Lower lobe of right lung (tissue), 2 donors: ENCODE measurements at regions not wholly inside any gene's neighbourhood (a gene's known extent, or its start where the extent isn't known, plus 50 kb on each side); places are given as distances from the start of the nearest gene placed in this dataset.

Experiments used
- ATAC-seq, 2 donors: fragments of 200-7000 bp; cut with Tn5 transposase; one replicate each; pipeline ENCODE4 v1.9.1; 2020 to 2022; ENCODE audit warnings: mild to moderate bottlenecking in 2 of 2, moderate library complexity in 2 of 2
- DNase-seq: peaks from one replicate; pipeline ENCODE4 v3.0.0-alpha.2; 2020
- H3K27ac ChIP-seq: fragments of 200-600 bp; one replicate; pipeline ENCODE4 v1.8.0; 2022
- H3K27me3 ChIP-seq: fragments of 200-600 bp; one replicate; pipeline ENCODE4 v1.8.0; 2022; ENCODE audit warnings: low read depth
- H3K36me3 ChIP-seq: fragments of 200-600 bp; one replicate; pipeline ENCODE4 v1.8.0; 2022; ENCODE audit warnings: mild to moderate bottlenecking
- H3K4me1 ChIP-seq: fragments of 200-600 bp; one replicate; pipeline ENCODE4 v1.8.0; 2022
- H3K4me3 ChIP-seq: fragments of 200-600 bp; one replicate; pipeline ENCODE4 v1.8.0; 2022; ENCODE audit warnings: mild to moderate bottlenecking
- H3K9me3 ChIP-seq: fragments of 200-600 bp; one replicate; pipeline ENCODE4 v1.8.0; 2022
- intact Hi-C: fragments of 100-400 bp; cut with DNase I; formaldehyde crosslinking; loops from one replicate; pipeline ENCODE4 v1.11.0; 2022
- TF ChIP-seq, protein P1 (sequence below): fragments of 200-600 bp; IDR thresholded peaks from one replicate; pipeline ENCODE4 v1.8.0; 2022; ENCODE audit warnings: antibody characterized with exemption, mild to moderate bottlenecking
- donor health status: DM: no; HTN: yes; CAD: no; lungs with severe emphysema.

DNA sequence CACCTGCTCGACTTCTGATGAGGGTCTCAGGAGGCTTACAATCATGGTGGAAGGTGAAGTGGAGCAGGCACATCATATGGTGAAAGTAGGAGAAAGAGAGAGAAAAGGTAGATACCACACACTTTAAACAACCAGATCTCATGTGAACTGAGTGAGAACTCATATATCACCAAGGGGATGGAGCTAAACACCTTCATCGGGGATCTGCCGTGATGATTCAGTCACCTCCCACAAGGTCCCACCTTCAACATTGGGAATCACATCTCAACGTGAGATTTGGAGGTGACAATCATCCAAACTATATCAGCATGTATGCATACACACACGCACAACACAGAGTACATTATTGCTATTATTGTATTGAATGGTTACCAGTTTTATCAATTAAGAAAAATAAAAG, 453.3 kb upstream of the NRSN1 start:
- DNase-seq = no peak
- no peak for ATAC-seq
- no peak overlapping the region for H3K27ac ChIP-seq
- peaks cover 47% of the 10 kb centered on the region for H3K9me3 ChIP-seq
- no peak overlapping the region for H3K4me3 ChIP-seq
- no peaks in the 10 kb centered on the region for H3K27me3 ChIP-seq
- no peaks in the 10 kb centered on the region for H3K4me1 ChIP-seq
- TF ChIP-seq, protein P1, sequence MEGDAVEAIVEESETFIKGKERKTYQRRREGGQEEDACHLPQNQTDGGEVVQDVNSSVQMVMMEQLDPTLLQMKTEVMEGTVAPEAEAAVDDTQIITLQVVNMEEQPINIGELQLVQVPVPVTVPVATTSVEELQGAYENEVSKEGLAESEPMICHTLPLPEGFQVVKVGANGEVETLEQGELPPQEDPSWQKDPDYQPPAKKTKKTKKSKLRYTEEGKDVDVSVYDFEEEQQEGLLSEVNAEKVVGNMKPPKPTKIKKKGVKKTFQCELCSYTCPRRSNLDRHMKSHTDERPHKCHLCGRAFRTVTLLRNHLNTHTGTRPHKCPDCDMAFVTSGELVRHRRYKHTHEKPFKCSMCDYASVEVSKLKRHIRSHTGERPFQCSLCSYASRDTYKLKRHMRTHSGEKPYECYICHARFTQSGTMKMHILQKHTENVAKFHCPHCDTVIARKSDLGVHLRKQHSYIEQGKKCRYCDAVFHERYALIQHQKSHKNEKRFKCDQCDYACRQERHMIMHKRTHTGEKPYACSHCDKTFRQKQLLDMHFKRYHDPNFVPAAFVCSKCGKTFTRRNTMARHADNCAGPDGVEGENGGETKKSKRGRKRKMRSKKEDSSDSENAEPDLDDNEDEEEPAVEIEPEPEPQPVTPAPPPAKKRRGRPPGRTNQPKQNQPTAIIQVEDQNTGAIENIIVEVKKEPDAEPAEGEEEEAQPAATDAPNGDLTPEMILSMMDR = no peak
- intact Hi-C loops = no loop called here
- H3K36me3 ChIP-seq = no peaks in the 10 kb centered on the region

DNA sequence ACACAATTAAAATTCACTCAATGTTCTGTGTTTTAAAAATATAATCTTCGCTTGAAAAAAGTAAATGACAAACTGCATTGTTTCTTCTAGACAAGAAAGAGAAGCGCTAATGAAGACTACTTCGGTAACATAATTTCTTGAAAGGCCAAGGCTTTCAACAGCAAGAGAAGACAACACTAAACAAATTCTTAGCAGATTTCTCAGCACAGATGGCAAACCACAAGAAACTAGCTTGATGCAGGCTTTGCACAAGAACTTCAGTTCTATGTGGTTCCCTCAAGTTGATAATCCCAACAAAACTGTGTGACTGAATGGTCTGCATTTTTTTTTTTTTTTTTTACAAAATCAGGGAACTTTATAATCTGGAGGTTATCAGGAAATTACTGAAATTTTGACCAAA, 447.4 kb upstream of the NRSN1 start:
- ATAC-seq (no peak), DNase-seq (no peak)
- Histone ChIP-seq H3K36me3 (no peaks in the 10 kb centered on the region), H3K27ac (no peak overlapping the region), H3K27me3 (no peaks in the 10 kb centered on the region), H3K9me3 (peaks cover 12% of the 10 kb centered on the region), H3K4me3 (no peak overlapping the region), H3K4me1 (no peaks in the 10 kb centered on the region)
- TF ChIP-seq, protein P1 = no peak
- intact Hi-C loops = no loop called here

DNA sequence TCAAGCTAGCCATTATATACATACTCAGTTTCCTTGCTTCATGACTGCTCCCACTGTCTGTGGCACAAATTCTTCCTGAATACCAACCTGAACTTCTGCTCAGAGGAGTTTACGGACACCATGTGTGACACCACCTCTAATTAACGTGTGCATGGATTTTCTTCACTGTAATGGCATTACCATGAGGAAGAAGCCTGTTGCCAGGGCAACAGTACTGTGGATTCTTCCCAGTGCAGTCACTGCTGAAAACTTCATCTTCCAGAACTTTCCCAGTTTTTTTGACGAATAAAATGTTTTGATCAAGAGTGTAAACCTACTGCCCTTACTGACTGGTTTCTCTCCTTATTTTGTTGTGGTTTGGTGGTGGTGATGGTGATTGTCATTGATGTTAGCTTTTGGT, 444.3 kb upstream of the NRSN1 start:
- Histone ChIP-seq H3K27me3 (no peaks in the 10 kb centered on the region), H3K4me1 (no peaks in the 10 kb centered on the region), H3K36me3 (no peaks in the 10 kb centered on the region), H3K9me3 (no peaks in the 10 kb centered on the region), H3K4me3 (no peak overlapping the region), H3K27ac (no peak overlapping the region)
- TF ChIP-seq, protein P1 = no peak
- ATAC-seq (no peak), DNase-seq (no peak)
- intact Hi-C loops = no loop called here

DNA sequence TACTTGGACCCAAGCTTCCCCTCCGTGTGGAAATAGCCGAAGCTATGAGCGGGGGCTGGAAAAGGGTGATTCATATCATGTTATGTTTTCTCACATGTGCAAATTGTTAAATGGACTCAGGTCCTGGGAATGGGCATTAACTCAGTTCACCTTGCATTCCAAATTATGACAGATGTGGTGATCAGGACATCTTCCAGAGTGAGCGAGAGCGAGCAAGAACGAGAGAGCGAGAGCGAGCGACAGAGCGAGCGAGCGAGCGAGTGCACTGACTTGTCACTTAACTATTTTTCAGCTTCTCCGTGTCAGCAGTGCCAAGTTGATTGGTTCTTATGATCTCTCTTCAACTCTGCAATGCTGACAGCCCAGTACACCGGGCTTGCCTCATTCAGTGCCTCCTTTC, 437.4 kb upstream of the NRSN1 start:
- no peak overlapping the region for H3K27ac ChIP-seq
- no peaks in the 10 kb centered on the region for H3K9me3 ChIP-seq
- intact Hi-C loops = no loop called here
- TF ChIP-seq, protein P1 = no peak
- H3K4me3 ChIP-seq = no peak overlapping the region
- no peak for DNase-seq
- H3K36me3 ChIP-seq = no peaks in the 10 kb centered on the region
- no peaks in the 10 kb centered on the region for H3K4me1 ChIP-seq
- H3K27me3 ChIP-seq = no peaks in the 10 kb centered on the region
- no peak for ATAC-seq

DNA sequence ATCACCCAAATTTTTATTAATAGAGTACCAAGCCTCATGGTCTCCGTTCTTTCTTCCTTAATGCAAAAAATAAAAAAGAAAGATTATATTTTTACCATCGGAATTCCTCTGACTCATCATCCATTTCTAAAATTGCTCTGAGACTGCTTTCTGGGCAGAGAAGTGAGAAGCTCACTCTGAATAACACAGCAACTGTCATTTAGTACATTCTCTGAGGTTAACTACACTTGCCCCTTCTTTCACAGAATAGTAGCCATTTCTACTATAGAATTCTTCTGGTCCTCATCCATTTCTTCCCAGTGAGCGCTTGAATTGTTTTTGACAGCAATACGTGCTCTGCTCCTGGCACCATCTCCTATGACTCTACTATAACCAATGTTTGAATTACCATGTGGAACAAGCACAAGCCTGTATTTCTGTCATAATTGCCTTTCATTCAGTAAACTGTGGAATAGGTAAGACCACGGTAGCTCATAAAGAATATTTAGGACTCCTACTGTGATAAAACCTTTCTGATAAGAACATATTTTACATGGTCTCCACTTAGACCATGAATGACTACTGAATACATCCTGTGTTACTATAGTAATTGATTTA, 435.5 kb upstream of the NRSN1 start:
- H3K4me3 ChIP-seq = no peak overlapping the region

More for the DNA sequence above, 435.5 kb upstream of the NRSN1 start:
- H3K9me3 ChIP-seq = no peaks in the 10 kb centered on the region
- H3K4me1 ChIP-seq = no peaks in the 10 kb centered on the region
- TF ChIP-seq, protein P1 = no peak
- no peak overlapping the region for H3K27ac ChIP-seq
- DNase-seq (no peak), ATAC-seq (no peak)
- H3K27me3 ChIP-seq = no peaks in the 10 kb centered on the region
- intact Hi-C loops = no loop called here
- no peaks in the 10 kb centered on the region for H3K36me3 ChIP-seq
